Fibroblast of mammary gland (primary cell): ENCODE measurements at regions not wholly inside any gene's neighbourhood (a gene's known extent, or its start where the extent isn't known, plus 50 kb on each side); places are given as distances from the start of the nearest gene placed in this dataset.
"Not testable (repeated sequence)": the region's sequence is repeated elsewhere in the genome, so short reads cannot be mapped to it uniquely, and the experiment has no call there.

ENCODE experiments used
- DNase-seq: peaks from one replicate; pipeline ENCODE4 v3.0.0-alpha.2; 2010; ENCODE audit warnings: low read depth
- H3K4me3 ChIP-seq: 2 replicates; pipeline ENCODE4 v1.5.1; 2011; ENCODE audit warnings: low read depth, mild to moderate bottlenecking, low read length, moderate library complexity; ENCODE audit not compliant: control insufficient read depth
- TF ChIP-seq, protein P1 (sequence below): conservative IDR thresholded peaks from 2 replicates; pipeline ENCODE4 v1.5.1; 2011; ENCODE audit warnings: low read depth, low read length, inconsistent platforms; ENCODE audit not compliant: control insufficient read depth, insufficient read depth

DNA sequence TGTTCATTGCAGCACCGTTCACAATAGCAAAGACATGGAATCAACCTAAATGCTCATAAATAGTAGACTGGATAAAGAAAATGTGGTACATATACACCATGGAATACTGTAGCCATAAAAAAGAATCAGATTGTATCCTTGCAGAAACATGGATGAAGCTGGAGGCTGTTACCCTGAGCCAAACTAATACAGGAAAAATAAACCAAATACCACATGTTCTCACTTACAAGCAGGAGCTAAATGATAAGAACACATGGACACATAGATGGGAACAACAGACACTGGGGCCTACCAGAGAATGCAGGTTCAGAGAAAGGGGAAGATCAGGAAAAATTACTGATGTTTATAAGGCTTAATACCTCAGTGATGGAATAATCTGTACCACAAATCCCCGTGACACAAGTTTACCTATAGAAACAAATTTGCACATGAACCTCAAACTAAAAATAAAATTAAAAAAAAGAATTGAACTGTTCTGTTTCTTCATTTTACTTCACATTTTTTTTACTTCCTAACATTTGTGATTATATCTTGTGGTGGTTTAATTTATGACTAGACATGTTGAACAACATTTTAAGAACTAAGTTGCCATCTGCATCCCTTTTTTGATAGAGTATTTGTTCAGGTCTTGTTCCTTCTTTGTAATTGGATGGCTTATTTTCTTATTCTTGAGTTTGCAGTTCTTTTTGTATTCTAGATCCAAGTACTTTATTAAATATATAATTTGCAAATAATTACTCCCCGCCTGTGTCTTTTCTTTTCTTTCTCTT lies 835.2 kb downstream of the FSCB start:
- DNase-seq: no peak
- H3K4me3 ChIP-seq: no peak overlapping the region
- TF ChIP-seq, protein P1, sequence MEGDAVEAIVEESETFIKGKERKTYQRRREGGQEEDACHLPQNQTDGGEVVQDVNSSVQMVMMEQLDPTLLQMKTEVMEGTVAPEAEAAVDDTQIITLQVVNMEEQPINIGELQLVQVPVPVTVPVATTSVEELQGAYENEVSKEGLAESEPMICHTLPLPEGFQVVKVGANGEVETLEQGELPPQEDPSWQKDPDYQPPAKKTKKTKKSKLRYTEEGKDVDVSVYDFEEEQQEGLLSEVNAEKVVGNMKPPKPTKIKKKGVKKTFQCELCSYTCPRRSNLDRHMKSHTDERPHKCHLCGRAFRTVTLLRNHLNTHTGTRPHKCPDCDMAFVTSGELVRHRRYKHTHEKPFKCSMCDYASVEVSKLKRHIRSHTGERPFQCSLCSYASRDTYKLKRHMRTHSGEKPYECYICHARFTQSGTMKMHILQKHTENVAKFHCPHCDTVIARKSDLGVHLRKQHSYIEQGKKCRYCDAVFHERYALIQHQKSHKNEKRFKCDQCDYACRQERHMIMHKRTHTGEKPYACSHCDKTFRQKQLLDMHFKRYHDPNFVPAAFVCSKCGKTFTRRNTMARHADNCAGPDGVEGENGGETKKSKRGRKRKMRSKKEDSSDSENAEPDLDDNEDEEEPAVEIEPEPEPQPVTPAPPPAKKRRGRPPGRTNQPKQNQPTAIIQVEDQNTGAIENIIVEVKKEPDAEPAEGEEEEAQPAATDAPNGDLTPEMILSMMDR: no peak

DNA sequence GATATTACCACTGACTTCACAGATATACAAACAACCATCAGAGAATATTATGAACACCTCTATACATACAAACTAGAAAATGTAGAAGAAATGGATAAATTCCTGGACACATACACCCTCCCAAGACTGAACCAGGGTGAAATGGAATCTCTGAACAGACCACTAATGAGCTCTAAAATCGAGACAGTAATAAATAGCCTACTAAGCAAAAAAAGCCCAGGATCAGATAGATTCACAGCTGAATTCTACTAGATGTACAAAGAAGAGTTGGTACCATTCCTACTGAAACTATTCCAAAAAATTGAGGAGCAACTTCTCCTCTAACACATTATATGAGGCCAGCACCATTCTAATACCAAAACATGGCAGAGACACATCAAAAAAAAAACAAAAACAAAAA lies 837.7 kb downstream of the FSCB start:
- TF ChIP-seq, protein P1: no peak
- no peak overlapping the region for H3K4me3 ChIP-seq
- DNase-seq: no peak

DNA sequence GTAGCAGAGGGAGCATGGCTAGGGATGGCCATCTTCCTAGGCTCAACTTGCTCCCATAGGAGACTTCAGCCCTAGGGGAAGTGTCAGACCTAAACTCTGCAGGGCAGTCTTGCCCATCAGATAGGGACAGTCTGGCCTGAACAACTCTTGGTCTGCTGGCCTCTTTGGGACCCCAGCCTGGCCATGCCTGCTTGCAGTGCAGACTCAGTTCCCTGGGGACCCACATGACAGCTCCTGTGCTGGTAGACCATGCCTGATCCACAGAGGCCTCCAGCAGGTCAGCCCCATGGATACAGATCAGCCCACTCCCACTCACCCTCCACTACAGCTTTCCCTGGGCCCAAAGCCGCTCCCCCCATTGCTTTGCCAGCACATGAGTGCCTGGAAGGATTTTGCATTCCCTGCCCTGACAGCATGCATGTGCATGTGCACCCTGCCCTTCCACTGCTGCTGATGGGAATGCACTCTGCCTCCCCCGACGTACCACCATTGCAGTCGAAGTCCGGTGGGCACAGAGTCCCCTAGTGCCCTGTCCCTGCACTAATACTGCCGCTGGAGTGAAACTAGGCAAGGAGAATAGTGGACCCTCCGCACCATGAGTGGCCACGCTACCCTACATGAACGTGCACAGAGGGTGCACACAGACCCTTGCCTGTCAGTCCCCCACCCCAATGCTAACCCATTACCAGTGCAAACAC lies 841.4 kb downstream of the FSCB start:
- DNase-seq: no peak
- H3K4me3 ChIP-seq: no peak overlapping the region
- TF ChIP-seq, protein P1: no peak

DNA sequence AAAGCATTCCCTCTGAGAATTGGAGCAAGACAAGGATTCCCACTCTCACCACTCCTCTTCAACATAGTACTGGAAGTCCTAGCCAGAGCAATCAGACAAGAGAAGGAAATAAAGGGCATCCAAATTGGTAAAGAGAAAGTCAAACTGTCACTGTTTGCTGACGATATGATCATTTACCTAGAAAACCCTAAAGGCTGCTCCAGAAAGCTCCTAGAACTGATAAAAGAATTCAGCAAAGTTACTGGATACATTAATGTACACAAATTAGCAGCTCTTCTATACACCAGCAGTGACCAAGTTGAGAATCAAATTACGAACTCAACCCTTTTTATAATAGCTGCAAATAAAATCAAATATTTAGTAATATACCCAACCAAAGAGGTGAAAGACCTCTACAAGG lies 851.9 kb downstream of the FSCB start:
- DNase-seq, H3K4me3 ChIP-seq: not testable (repeated sequence)

DNA sequence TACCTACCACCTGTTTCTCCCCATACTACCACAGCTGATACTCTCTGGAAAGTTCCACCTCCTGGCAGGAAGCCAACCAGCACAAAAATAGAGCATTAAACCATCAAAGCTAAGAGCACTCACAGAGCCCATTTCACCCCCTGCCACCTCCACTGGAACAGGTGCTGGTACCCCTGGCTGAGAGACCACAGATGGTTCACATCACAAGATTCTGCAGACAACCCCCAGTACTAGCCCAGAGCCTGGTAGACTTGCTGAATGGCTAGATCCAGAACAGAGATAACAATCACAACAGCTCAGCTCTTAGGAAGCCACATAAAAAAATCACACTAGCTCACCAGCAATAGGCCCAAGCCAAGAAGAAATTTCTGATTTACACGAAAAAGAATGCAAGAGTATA lies 855.2 kb downstream of the FSCB start:
- DNase-seq: no peak
- TF ChIP-seq, protein P1: no peak
- no peak overlapping the region for H3K4me3 ChIP-seq

DNA sequence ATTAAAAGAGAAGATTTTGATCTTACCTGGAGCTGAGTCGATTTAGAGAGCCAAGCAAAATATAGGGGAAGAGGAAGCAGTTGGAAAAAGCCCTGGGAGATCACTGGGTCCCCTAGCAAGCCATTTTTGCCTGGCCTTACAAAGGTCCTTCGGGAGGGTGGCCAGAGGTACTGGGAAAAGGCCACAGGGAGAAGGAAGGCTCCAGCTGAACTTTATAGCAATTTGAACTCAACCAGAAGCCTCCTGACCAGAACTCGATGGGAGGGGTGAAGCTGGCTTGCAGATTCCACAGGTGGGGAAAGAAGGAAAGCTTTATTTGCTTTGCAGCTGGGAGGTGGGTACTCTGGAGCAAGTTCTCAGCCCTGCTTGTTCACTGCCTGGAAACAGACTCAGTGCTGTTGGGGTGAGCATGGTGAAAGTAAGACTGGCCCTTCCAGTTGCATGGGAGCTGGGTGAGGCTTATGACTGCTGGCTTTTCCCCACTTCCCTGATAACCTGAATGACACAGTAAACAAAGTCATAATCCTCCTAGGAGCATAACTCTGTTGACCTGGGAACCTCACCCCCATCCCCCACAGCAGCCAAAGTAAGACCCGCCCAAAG lies 855.8 kb downstream of the FSCB start:
- no peak for DNase-seq

More for the DNA sequence above, 855.8 kb downstream of the FSCB start:
- H3K4me3 ChIP-seq: no peak overlapping the region
- TF ChIP-seq, protein P1: no peak
